Muscle of leg (tissue), 3 donors: ENCODE measurements at regions not wholly inside any gene's neighbourhood (a gene's known extent, or its start where the extent isn't known, plus 50 kb on each side); places are given as distances from the start of the nearest gene placed in this dataset.

Experiments
- DNase-seq: peaks from one replicate; pipeline ENCODE4 v3.0.0; 2013
- H3K27ac ChIP-seq: one replicate; pipeline ENCODE4 v1.5.1; 2013; ENCODE audit warnings: mild to moderate bottlenecking, low read length, control low read depth
- H3K27me3 ChIP-seq: one replicate; pipeline ENCODE4 v1.6.1; 2013; ENCODE audit warnings: low read length; ENCODE audit not compliant: control insufficient read depth, insufficient read depth
- H3K36me3 ChIP-seq: one replicate; pipeline ENCODE4 v1.6.1; 2013; ENCODE audit warnings: low read length; ENCODE audit not compliant: control insufficient read depth, insufficient read depth
- H3K4me1 ChIP-seq: one replicate; pipeline ENCODE4 v1.6.1; 2013; ENCODE audit warnings: low read length; ENCODE audit not compliant: control insufficient read depth, insufficient read depth
- H3K4me3 ChIP-seq: one replicate; pipeline ENCODE4 v1.5.1; 2013; ENCODE audit warnings: low read length, control low read depth
- H3K9me3 ChIP-seq: replicated peaks from 2 replicates; pipeline ENCODE4 v1.6.1; 2013; ENCODE audit warnings: low read depth, low read length; ENCODE audit not compliant: control insufficient read depth
- WGBS: methylation state at CpG from one replicate; pipeline ENCODE4 v1.1.5; 2013; ENCODE audit warnings: missing lambda C conversion rate; ENCODE audit not compliant: insufficient coverage; 5-methylcytosine and 5-hydroxymethylcytosine counted together

DNA sequence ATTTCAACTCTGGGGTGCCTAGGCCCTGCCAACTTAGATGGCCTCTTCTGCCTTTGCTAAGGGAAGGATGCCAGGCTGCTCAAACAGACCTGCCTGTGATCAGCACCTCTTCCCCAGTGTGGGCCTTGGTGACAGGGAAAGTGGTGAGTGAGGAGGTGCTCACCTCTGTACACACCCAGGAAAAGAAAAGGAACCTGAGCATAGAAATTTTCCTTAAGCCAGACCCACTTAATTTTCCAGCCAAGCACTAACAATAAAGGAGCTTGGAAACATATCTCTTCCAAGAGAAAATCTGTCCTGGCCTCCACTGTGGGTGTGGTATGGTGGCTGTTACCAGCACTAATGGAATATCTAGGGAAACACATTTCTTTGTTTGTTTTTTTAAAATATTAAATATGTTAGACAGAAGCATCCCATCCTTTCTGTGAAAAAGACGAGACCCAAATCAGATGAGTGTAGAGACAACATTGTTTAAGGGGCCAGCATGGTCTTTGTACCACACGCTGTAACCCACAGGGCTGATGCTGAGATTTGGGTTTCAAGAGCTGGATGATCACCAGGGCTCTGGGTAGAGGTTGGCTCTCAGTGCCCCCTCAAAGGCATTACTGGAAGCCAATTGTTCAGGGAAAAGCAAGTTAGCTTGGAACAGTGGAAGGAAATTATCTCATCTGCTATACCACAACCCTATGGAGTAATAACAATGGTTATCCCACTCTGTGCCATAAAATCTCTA is 472.2 kb downstream of the INSC start:
- peak overlapping the region; percentile 77 for H3K27ac ChIP-seq
- H3K36me3 ChIP-seq = no peaks in the 10 kb centered on the region
- no peaks in the 10 kb centered on the region for H3K9me3 ChIP-seq
- peak; percentile 82 for DNase-seq
- peaks cover 21% of the 10 kb centered on the region for H3K4me1 ChIP-seq
- H3K27me3 ChIP-seq = no peaks in the 10 kb centered on the region
- H3K4me3 ChIP-seq = no peak overlapping the region
- no CpG with 5 or more reads among the region's 2 CpGs for WGBS

DNA sequence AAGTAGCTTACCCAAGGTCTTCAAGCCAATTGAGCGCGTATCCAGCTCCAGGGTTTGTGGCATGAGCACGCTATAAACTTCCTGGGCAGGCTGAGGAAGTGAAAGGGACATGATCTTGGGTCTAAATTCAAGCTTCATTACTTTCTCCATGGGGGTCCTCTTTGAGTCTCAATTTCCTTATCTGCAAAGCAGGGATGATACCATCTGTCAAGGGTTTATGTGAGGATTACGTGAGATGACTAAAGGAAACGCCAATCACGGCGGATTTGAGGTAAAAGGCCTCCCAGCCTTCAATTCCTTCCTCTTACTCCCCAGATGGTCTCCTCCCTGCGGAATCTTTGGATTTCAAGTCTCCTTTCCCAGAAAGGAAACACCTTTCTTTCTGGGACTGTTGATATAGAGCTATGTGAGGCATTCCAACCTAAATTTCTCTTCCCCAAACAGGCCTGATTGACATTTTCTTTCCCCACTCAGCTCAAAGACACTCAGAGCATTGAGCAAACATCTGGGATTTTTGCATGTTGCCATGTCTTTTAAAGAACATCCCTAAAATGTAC is 474.4 kb downstream of the INSC start:
- 95% methylated on average over 3 of the region's 8 CpGs for WGBS
- Histone ChIP-seq H3K27me3 (no peaks in the 10 kb centered on the region), H3K36me3 (no peaks in the 10 kb centered on the region), H3K4me1 (peaks cover 21% of the 10 kb centered on the region), H3K9me3 (no peaks in the 10 kb centered on the region), H3K27ac (no peak overlapping the region), H3K4me3 (no peak overlapping the region)
- no peak for DNase-seq

- Histone ChIP-seq H3K27me3 (no peaks in the 10 kb centered on the region), H3K36me3 (no peaks in the 10 kb centered on the region), H3K4me1 (peaks cover 26% of the 10 kb centered on the region), H3K27ac (no peak overlapping the region), H3K4me3 (no peak overlapping the region), H3K9me3 (no peaks in the 10 kb centered on the region)
- DNase-seq = peak; percentile 71
- no CpG with 5 or more reads among the region's 1 CpG for WGBS
Observed at GRCh38 chr11:15590132-15590531, 475.4 kb downstream of the INSC start.

GRCh38 chr11:15591112-15591537 is 476.4 kb downstream of the INSC start:
- DNase-seq = no peak
- 50% methylated on average over 1 of the region's 5 CpGs for WGBS
- no peak overlapping the region for H3K4me3 ChIP-seq
- H3K27me3 ChIP-seq = no peaks in the 10 kb centered on the region
- H3K4me1 ChIP-seq = peaks cover 26% of the 10 kb centered on the region
- no peak overlapping the region for H3K27ac ChIP-seq
- no peaks in the 10 kb centered on the region for H3K9me3 ChIP-seq
- H3K36me3 ChIP-seq = no peaks in the 10 kb centered on the region

GRCh38 chr11:15594607-15595006 is 479.9 kb downstream of the INSC start:
- Histone ChIP-seq H3K9me3 (no peaks in the 10 kb centered on the region), H3K36me3 (no peaks in the 10 kb centered on the region), H3K4me1 (peaks cover 21% of the 10 kb centered on the region), H3K4me3 (no peak overlapping the region), H3K27me3 (no peaks in the 10 kb centered on the region), H3K27ac (no peak overlapping the region)
- DNase-seq = peak; percentile 36
- 49% methylated on average over 3 of the region's 4 CpGs for WGBS

GRCh38 chr11:15599376-15599775 is 484.7 kb downstream of the INSC start:
- Histone ChIP-seq H3K27ac (no peak overlapping the region), H3K36me3 (no peaks in the 10 kb centered on the region), H3K4me3 (no peak overlapping the region), H3K4me1 (peaks cover 19% of the 10 kb centered on the region), H3K27me3 (no peaks in the 10 kb centered on the region), H3K9me3 (no peaks in the 10 kb centered on the region)
- 97% methylated on average over 3 of the region's 3 CpGs for WGBS
- no peak for DNase-seq

DNA sequence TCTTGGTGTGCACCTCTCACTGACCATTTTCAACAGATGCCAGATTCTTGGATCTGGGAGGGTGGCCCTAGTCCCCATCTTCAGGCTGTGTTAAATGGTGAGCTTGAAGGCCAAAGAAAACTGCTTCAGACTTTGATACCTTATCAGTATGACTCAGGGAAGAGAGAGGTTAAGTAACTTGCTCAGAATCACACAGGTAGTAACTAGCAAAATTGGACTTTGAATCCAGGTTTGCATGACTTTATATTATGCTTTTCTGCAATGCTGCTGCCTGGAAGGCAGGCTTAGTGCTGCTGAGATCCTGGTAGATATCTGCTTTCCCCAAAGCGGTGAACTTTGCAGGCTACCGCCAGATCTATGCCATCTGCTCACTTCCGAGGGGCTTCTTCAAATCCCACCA is 487.3 kb downstream of the INSC start:
- Histone ChIP-seq H3K27ac (peak overlapping the region; percentile 79), H3K4me3 (no peak overlapping the region), H3K36me3 (no peaks in the 10 kb centered on the region), H3K4me1 (peaks cover 11% of the 10 kb centered on the region), H3K27me3 (no peaks in the 10 kb centered on the region), H3K9me3 (no peaks in the 10 kb centered on the region)
- 82% methylated on average over 3 of the region's 3 CpGs for WGBS
- DNase-seq = no peak

DNA sequence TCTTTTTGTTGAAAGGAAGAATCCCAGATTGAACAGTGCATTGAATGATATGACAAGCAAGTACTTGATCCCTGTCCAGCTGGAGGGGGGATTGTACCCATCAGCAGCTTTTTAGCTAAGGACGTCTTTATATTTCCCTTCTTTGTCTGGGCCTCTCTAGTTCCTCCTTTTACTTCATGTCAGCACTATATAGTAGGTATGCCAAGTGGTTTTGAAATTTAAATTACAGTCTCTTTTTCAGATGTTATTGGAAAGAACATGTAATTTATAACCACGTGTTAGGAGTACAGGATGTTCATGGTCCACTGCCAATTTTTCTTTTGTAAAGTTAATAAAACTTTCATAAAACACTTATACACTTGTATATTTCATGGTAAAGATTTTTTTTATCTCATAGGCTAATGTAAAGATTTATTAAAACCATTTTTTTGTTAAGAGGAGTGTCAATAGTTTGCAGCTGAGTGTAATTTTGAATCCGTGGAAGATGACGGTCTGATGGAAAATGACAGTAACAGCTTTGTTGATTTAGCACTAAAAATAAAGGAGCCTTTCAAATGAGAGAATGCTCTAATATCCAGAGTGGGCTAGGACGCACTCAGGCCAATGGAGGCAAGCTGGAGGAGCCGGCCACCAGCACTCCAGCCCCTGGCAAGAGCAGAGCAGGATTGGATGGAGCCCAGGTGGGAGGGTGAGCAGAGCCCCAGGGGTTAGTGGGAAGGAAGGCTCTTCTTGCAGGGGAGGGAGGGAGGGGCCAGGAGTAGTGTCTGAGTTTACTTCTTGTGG is 488.3 kb downstream of the INSC start:
- WGBS = 11% methylated on average over 4 of the region's 6 CpGs
- no peaks in the 10 kb centered on the region for H3K36me3 ChIP-seq
- no peak overlapping the region for H3K4me3 ChIP-seq
- no peaks in the 10 kb centered on the region for H3K9me3 ChIP-seq
- peak overlapping the region; percentile 79 for H3K27ac ChIP-seq
- no peaks in the 10 kb centered on the region for H3K27me3 ChIP-seq
- DNase-seq = peak; percentile 95
- peaks cover 11% of the 10 kb centered on the region for H3K4me1 ChIP-seq

DNA sequence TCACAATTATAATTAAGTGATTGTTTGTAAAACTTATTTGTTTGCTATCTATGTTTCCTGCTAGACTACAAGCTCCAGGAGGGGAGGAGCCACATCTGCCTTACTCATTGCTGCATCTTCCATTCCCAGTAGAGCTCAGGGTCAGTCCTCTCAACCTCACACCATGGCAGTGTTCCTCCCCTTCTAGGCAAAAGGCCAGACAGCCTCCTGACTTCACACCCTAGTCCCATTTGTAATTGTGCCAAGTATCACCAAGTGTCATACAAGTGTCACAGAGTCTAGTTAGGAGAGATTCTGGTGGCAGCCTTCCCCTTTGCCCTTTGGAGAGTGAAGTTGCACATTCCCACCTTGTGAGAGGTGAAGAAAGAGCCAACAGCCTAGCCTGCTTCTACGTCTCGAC is 490.4 kb downstream of the INSC start:
- H3K9me3 ChIP-seq = no peaks in the 10 kb centered on the region
- no peak for DNase-seq
- peaks cover 11% of the 10 kb centered on the region for H3K4me1 ChIP-seq
- no peak overlapping the region for H3K4me3 ChIP-seq
- no peak overlapping the region for H3K27ac ChIP-seq
- 100% methylated on average over 2 of the region's 2 CpGs for WGBS
- H3K27me3 ChIP-seq = no peaks in the 10 kb centered on the region
- no peaks in the 10 kb centered on the region for H3K36me3 ChIP-seq

GRCh38 chr11:15607361-15608036 is 492.8 kb downstream of the INSC start:
- no peaks in the 10 kb centered on the region for H3K9me3 ChIP-seq
- H3K4me1 ChIP-seq = peaks cover 11% of the 10 kb centered on the region
- no peak for DNase-seq
- H3K27ac ChIP-seq = no peak overlapping the region
- no peaks in the 10 kb centered on the region for H3K36me3 ChIP-seq
- no peak overlapping the region for H3K4me3 ChIP-seq
- WGBS = no CpG with 5 or more reads among the region's 6 CpGs
- no peaks in the 10 kb centered on the region for H3K27me3 ChIP-seq
